CD14-positive monocyte (primary cell): ENCODE measurements at regions not wholly inside any gene's neighbourhood (a gene's known extent, or its start where the extent isn't known, plus 50 kb on each side); places are given as distances from the start of the nearest gene placed in this dataset.

Source experiments
- DNase-seq, 3 donors: peaks; one replicate each; pipeline ENCODE4 v3.0.0-alpha.2; 2011 to 2022
- H2AFZ ChIP-seq: 2 replicates; pipeline ENCODE4 v1.6.0; 2012; ENCODE audit warnings: mild to moderate bottlenecking, low read depth, low read length, inconsistent platforms; ENCODE audit not compliant: insufficient read depth, poor library complexity, severe bottlenecking
- H3K27ac ChIP-seq, 2 donors: 1 replicate in 1 of 2; 2 replicates in 1 of 2; pipeline ENCODE4 v1.5.1; 2012 to 2013; ENCODE audit warnings: low read length in 2 of 2, control low read depth in 1 of 2, inconsistent platforms in 1 of 2, low read depth in 1 of 2, mild to moderate bottlenecking in 1 of 2
- H3K27me3 ChIP-seq, 2 donors: one replicate each; pipeline versions ENCODE4 v1.6.0 to v1.6.1; 2011 to 2013; ENCODE audit warnings: low read length in 2 of 2; ENCODE audit not compliant: control insufficient read depth in 2 of 2, insufficient read depth in 2 of 2
- H3K36me3 ChIP-seq, 2 donors: replicated peaks in 1 of 2; 1 replicate in 1 of 2; 2 replicates in 1 of 2; pipeline versions ENCODE4 v1.5.1 to v1.6.1; 2012 to 2013; ENCODE audit warnings: low read length in 2 of 2, control low read depth in 1 of 2, inconsistent platforms in 1 of 2, mild to moderate bottlenecking in 1 of 2; ENCODE audit not compliant: insufficient read depth in 2 of 2, control insufficient read depth in 1 of 2
- H3K4me1 ChIP-seq, 2 donors: 1 replicate in 1 of 2; 2 replicates in 1 of 2; pipeline versions ENCODE4 v1.5.1 to v1.6.1; 2012 to 2013; ENCODE audit warnings: low read length in 2 of 2, control low read depth in 1 of 2, inconsistent platforms in 1 of 2, mild to moderate bottlenecking in 1 of 2, moderate library complexity in 1 of 2; ENCODE audit not compliant: insufficient read depth in 2 of 2, control insufficient read depth in 1 of 2
- H3K4me2 ChIP-seq: replicated peaks from 2 replicates; pipeline ENCODE3; 2012; ENCODE audit warnings: low read length, moderate library complexity, mild to moderate bottlenecking; ENCODE audit not compliant: poor library complexity, severe bottlenecking; ENCODE audit errors: extremely low read depth
- H3K4me3 ChIP-seq, 3 experiments: fragments of 200-600 bp in 1 of 3; sonication (generic) in 1 of 3; replicated peaks in 1 of 3; 1 replicate in 2 of 3; 2 replicates in 1 of 3; pipeline ENCODE4 v1.5.1; 2011 to 2013; ENCODE audit warnings: low read length in 3 of 3, mild to moderate bottlenecking in 3 of 3, control low read depth in 2 of 3, low read depth in 2 of 3, inconsistent platforms in 1 of 3, moderate library complexity in 1 of 3
- H3K79me2 ChIP-seq: 2 replicates; pipeline ENCODE4 v1.6.0; 2012; ENCODE audit warnings: mild to moderate bottlenecking, control low read depth, inconsistent platforms, low read length, moderate library complexity; ENCODE audit not compliant: insufficient read depth
- H3K9ac ChIP-seq: 2 replicates; pipeline ENCODE4 v1.6.0; 2017; ENCODE audit warnings: low read length, mild to moderate bottlenecking; ENCODE audit not compliant: insufficient read depth, poor library complexity, severe bottlenecking
- H3K9me3 ChIP-seq, 2 donors: replicated peaks in 1 of 2; 1 replicate in 1 of 2; 2 replicates in 1 of 2; pipeline versions ENCODE4 v1.5.1 to v1.6.1; 2012 to 2013; ENCODE audit warnings: low read length in 2 of 2, control low read depth in 1 of 2; ENCODE audit not compliant: control insufficient read depth in 1 of 2, insufficient read depth in 1 of 2
- H4K20me1 ChIP-seq: 2 replicates; pipeline ENCODE4 v1.6.0; 2012; ENCODE audit warnings: mild to moderate bottlenecking, low read length, control low read depth, moderate library complexity; ENCODE audit not compliant: insufficient read depth
- H3K27ac Mint-ChIP-seq, 7 donors: one replicate each; pipeline ENCODE4 v1.8.0; 2020; ENCODE audit warnings: mild to moderate bottlenecking in 7 of 7, mixed read lengths in 7 of 7, moderate library complexity in 6 of 7, inconsistent platforms in 2 of 7
- H3K27me3 Mint-ChIP-seq, 3 donors: one replicate each; pipeline ENCODE4 v1.8.0; 2021 to 2022; ENCODE audit warnings: low read depth in 3 of 3, mild to moderate bottlenecking in 3 of 3, mixed read lengths in 3 of 3, moderate library complexity in 3 of 3, inconsistent platforms in 1 of 3
- H3K36me3 Mint-ChIP-seq, 2 donors: one replicate each; pipeline ENCODE4 v1.8.0; 2020; ENCODE audit warnings: mixed read lengths in 2 of 2, inconsistent platforms in 1 of 2, mild to moderate bottlenecking in 1 of 2
- H3K4me1 Mint-ChIP-seq: one replicate; pipeline ENCODE4 v1.8.0; 2020; ENCODE audit warnings: mild to moderate bottlenecking, mixed read lengths
- H3K4me3 Mint-ChIP-seq, 2 donors: one replicate each; pipeline ENCODE4 v1.8.0; 2020; ENCODE audit warnings: mild to moderate bottlenecking in 2 of 2, mixed read lengths in 2 of 2, moderate library complexity in 1 of 2
- H3K9me3 Mint-ChIP-seq, 7 donors: one replicate each; pipeline ENCODE4 v1.8.0; 2020 to 2022; ENCODE audit warnings: mixed read lengths in 7 of 7, mild to moderate bottlenecking in 6 of 7, moderate library complexity in 6 of 7, inconsistent platforms in 2 of 7
- CTCF ChIP-seq: fragments of 200-600 bp; IDR thresholded peaks from one replicate; pipeline ENCODE4 v1.8.0; 2022; ENCODE audit warnings: antibody characterized with exemption, mild to moderate bottlenecking
- WGBS: methylation state at CpG from one replicate; pipeline ENCODE4 v1.1.5; 2013; ENCODE audit warnings: missing lambda C conversion rate; ENCODE audit not compliant: insufficient coverage; 5-methylcytosine and 5-hydroxymethylcytosine counted together
- intact Hi-C, 2 donors: fragments of 100-400 bp; cut with micrococcal nuclease; formaldehyde crosslinking; loops; one replicate each; pipeline versions ENCODE4 v1.15.0 to v1.15.1; 2023

GRCh38 chr18:65423776-65424175, 327.0 kb upstream of the CDH7 start:
- TF ChIP-seq CTCF: no peak
- Mint-ChIP-seq H3K36me3 (no peaks in the 10 kb centered on the region), H3K4me3 (no peak overlapping the region), H3K27me3 (no peaks in the 10 kb centered on the region), H3K4me1 (no peaks in the 10 kb centered on the region), H3K9me3 (peaks cover 0 to 4% (median 2%) of the 10 kb centered on the region in 7 donors), H3K27ac (no peak overlapping the region)
- Histone ChIP-seq H3K9ac (no peak overlapping the region), H4K20me1 (no peaks in the 10 kb centered on the region), H3K27me3 (no peaks in the 10 kb centered on the region), H3K79me2 (no peaks in the 10 kb centered on the region), H3K4me3 (no peak overlapping the region), H3K36me3 (no peaks in the 10 kb centered on the region), H3K9me3 (peaks cover 0 to 3% of the 10 kb centered on the region in 2 donors), H3K27ac (no peak overlapping the region), H3K4me1 (no peaks in the 10 kb centered on the region), H2AFZ (no peak overlapping the region), H3K4me2 (no peak overlapping the region)
- no peak for DNase-seq
- 80% methylated on average over 1 of the region's 4 CpGs for WGBS
- intact Hi-C loops: no loop called here

DNA sequence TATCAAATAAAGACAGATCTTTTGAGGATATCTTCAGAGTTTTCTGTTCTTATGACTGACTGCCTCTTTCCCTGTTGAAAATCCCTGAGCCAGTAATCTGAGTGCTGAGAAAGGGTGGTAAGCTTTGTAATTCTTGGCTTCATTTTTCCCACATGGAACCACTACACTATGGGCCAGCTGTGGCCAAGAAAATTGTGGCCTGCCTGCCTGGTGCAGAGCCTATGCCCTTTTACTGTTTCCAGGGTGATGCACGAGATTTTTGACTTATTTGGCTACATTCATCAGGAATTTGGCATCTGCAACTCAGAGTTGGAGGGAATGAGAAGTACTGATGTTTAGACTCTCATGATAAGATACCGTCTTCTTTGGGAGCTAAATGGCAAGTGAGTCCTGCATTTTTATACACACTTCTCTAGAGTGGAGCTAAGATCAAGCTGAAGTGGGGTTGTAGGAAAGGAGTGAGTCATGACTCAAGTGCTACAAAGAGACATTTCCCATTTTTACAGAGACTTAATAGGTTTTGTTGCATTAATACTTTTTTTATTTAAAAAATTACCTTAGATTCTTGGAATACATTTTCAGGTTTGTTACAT, 328.2 kb upstream of the CDH7 start:
- H3K9ac ChIP-seq: no peak overlapping the region
- no peak overlapping the region for H3K4me3 ChIP-seq
- H3K79me2 ChIP-seq: no peaks in the 10 kb centered on the region
- no peaks in the 10 kb centered on the region for H3K4me1 Mint-ChIP-seq
- H3K36me3 Mint-ChIP-seq: no peaks in the 10 kb centered on the region
- H3K4me3 Mint-ChIP-seq: no peak overlapping the region
- DNase-seq: no peak
- no peak overlapping the region for H2AFZ ChIP-seq
- H3K4me2 ChIP-seq: no peak overlapping the region
- H3K9me3 Mint-ChIP-seq: peaks cover 0 to 3% (median 2%) of the 10 kb centered on the region in 7 donors
- H4K20me1 ChIP-seq: no peaks in the 10 kb centered on the region
- H3K27ac ChIP-seq: no peak overlapping the region
- no peak for TF ChIP-seq CTCF
- no peaks in the 10 kb centered on the region for H3K27me3 Mint-ChIP-seq
- WGBS: 60% methylated on average over 1 of the region's 2 CpGs
- no peaks in the 10 kb centered on the region for H3K27me3 ChIP-seq
- no peaks in the 10 kb centered on the region for H3K36me3 ChIP-seq
- no peak overlapping the region for H3K27ac Mint-ChIP-seq
- H3K9me3 ChIP-seq: no peaks in the 10 kb centered on the region
- intact Hi-C loops: no loop called here
- H3K4me1 ChIP-seq: no peaks in the 10 kb centered on the region
